ENCODE measurements at regions not wholly inside any gene's neighbourhood (a gene's known extent, or its start where the extent isn't known, plus 50 kb on each side); places are given as distances from the start of the nearest gene placed in this dataset.
"Not testable (repeated sequence)": the region's sequence is repeated elsewhere in the genome, so short reads cannot be mapped to it uniquely, and the experiment has no call there.

- not testable (repeated sequence) for H3K27ac ChIP-seq; H3K9me3 ChIP-seq (replicated peaks); DNase-seq (ENCODE audit: low read depth in 1 of 2, low spot score in 2 of 2); H3K4me1 ChIP-seq (replicated peaks); H3K4me3 ChIP-seq; H3K27me3 ChIP-seq (replicated peaks); H3K36me3 ChIP-seq
Measured at GRCh38 chr14:19511055-19511454, 76.9 kb upstream of the POTEG start.

DNA sequence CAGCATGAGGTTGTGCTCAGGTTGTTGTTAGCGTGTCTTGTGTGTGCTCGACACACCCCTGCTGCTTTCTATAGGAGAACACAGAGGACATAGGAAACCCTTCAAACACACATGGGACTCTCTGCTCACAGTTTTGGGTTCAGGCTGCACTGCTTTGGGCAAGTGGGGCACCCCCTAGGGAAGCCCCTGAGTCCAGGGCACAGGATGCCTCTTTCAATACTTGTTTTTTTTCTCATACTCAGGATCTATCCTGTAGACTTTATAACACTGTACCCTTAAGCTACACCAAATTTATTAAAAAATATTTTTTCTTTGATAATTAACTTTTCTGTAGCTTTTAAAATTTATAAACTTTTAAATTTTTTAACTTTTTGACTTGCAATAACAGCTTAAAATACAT lies 55.3 kb upstream of the POTEG start:
- not testable (repeated sequence) for H3K9me3 ChIP-seq (replicated peaks); H3K4me1 ChIP-seq (replicated peaks); H3K27ac ChIP-seq; H3K4me3 ChIP-seq; DNase-seq (ENCODE audit: low read depth in 1 of 2, low spot score in 2 of 2); H3K36me3 ChIP-seq; H3K27me3 ChIP-seq (replicated peaks)

DNA sequence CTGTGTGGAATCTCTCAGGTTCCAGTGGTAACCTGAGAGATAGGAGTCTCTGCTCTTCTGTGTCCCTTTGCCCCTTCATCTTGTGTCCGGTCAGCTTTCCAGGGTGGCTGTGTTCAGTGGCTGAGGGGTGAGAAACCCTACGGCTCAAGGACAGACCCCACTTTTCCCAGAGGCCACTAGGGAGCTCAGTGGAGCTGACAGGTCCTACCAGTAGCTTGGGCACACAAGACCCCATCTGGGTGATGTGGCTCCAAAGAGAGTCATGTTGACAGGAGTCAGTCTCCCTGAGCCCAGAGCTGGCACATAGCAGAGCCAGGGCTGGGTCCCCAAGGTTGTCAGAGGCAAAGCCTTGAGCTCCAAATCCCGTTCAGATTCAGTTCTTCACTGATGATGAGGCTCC lies 54.3 kb upstream of the POTEG start:
- not testable (repeated sequence) for H3K4me3 ChIP-seq; H3K27me3 ChIP-seq (replicated peaks); H3K9me3 ChIP-seq (replicated peaks); H3K36me3 ChIP-seq; H3K4me1 ChIP-seq (replicated peaks); H3K27ac ChIP-seq
- DNase-seq (ENCODE audit: low read depth in 1 of 2, low spot score in 2 of 2): peak in 1 of 2 experiments; percentile 14

GRCh38 chr14:19487690-19488089 lies 53.5 kb upstream of the POTEG start:
- not testable (repeated sequence) for H3K36me3 ChIP-seq; H3K9me3 ChIP-seq (replicated peaks); H3K27ac ChIP-seq; H3K27me3 ChIP-seq (replicated peaks); H3K4me3 ChIP-seq; H3K4me1 ChIP-seq (replicated peaks); DNase-seq (ENCODE audit: low read depth in 1 of 2, low spot score in 2 of 2)

- H3K9me3 ChIP-seq (replicated peaks); H3K4me3 ChIP-seq; H3K27me3 ChIP-seq (replicated peaks); H3K36me3 ChIP-seq; DNase-seq (ENCODE audit: low read depth in 1 of 2, low spot score in 2 of 2); H3K4me1 ChIP-seq (replicated peaks); H3K27ac ChIP-seq: not testable (repeated sequence)
Measured at GRCh38 chr14:19487265-19487664, 53.1 kb upstream of the POTEG start.

- not testable (repeated sequence) for H3K4me3 ChIP-seq; H3K4me1 ChIP-seq (replicated peaks); DNase-seq (ENCODE audit: low read depth in 1 of 2, low spot score in 2 of 2); H3K36me3 ChIP-seq; H3K9me3 ChIP-seq (replicated peaks); H3K27ac ChIP-seq; H3K27me3 ChIP-seq (replicated peaks)
Measured at GRCh38 chr14:19485346-19485745, 51.2 kb upstream of the POTEG start.

Data from SJSA1 (cell line).